Retinal pigment epithelial cell (primary cell): ENCODE measurements at regions not wholly inside any gene's neighbourhood (a gene's known extent, or its start where the extent isn't known, plus 50 kb on each side); places are given as distances from the start of the nearest gene placed in this dataset.

Source experiments
- DNase-seq: peaks from one replicate; pipeline ENCODE4 v3.0.0-alpha.2; 2010; ENCODE audit warnings: low read depth
- H3K4me3 ChIP-seq: 2 replicates; pipeline ENCODE4 v1.5.1; 2011; ENCODE audit warnings: mild to moderate bottlenecking, low read length, control low read depth, moderate library complexity
- TF ChIP-seq, protein P1 (sequence below): conservative IDR thresholded peaks from 2 replicates; pipeline ENCODE4 v1.5.1; 2011; ENCODE audit warnings: low read depth, low read length, control low read depth, inconsistent platforms

DNA sequence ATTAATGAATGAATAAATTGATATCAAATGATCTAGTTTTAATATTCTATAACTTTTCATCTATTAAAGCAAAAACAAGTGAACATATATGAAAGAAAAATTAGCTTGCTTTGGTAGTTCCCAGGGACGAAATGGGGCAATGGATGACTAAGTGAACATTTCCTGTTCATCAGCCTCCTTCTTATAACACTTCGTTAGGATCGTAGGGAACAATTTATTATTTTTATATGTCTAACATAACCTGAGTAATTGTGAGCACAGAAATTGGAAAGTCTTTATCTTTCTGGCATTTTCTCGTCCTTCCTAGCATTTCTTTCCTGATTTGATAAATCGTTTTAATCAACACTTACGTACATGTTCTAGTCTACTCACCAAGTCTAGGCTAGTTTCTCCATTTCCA, 59.1 kb upstream of the PPP1R3C start:
- H3K4me3 ChIP-seq = no peak overlapping the region
- TF ChIP-seq, protein P1, sequence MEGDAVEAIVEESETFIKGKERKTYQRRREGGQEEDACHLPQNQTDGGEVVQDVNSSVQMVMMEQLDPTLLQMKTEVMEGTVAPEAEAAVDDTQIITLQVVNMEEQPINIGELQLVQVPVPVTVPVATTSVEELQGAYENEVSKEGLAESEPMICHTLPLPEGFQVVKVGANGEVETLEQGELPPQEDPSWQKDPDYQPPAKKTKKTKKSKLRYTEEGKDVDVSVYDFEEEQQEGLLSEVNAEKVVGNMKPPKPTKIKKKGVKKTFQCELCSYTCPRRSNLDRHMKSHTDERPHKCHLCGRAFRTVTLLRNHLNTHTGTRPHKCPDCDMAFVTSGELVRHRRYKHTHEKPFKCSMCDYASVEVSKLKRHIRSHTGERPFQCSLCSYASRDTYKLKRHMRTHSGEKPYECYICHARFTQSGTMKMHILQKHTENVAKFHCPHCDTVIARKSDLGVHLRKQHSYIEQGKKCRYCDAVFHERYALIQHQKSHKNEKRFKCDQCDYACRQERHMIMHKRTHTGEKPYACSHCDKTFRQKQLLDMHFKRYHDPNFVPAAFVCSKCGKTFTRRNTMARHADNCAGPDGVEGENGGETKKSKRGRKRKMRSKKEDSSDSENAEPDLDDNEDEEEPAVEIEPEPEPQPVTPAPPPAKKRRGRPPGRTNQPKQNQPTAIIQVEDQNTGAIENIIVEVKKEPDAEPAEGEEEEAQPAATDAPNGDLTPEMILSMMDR = no peak
- no peak for DNase-seq

DNA sequence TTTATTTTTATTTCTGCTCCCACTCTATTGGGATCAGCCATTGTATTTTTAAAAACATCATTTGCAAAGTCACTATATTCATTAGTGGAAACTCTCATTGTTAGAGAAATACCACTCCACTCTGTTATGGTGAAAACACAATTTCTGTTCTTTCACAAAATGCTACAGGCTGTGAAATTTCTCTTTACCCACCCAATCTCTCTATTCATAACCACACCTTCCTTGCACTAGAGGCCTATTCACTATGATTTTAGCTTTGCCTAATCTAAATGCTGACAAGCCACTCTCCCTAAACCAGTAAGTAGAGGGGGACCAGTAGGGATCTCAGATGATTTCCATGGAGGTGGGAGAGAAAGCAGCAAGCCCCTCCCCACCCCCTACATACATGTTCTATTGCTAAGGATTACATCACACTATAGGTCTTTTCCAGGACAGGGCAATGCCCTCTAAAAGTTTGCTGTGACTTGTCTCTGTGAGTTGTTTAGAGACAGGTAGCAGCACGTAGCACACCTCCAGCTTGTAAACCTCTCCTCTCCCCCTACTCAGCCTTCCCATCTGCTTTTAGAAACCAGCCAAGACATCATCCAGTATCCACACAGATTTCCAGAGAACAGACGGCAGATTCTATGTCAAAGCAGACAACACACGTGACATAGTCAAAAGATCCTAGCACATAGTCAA, 58.3 kb upstream of the PPP1R3C start:
- no peak overlapping the region for H3K4me3 ChIP-seq
- DNase-seq = no peak
- TF ChIP-seq, protein P1 = no peak

DNA sequence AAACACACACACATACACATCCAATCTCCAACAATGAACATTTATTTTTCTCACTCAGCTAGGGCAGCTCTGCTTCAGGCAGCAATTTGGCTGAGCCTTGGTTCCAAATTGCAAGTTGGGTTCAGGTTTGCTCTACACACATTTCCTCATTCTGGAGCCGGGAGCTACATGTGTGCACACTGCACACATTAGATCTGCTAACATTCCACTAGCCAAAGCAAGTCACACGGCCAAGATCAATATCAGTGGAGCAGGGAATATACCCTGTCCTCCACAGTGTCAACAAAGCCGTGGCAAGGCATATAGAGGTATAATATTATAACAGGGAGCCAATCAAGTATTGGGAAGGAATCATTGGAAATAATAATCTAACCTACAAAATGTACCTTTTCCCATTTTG, 57.5 kb upstream of the PPP1R3C start:
- TF ChIP-seq, protein P1 = no peak
- no peak overlapping the region for H3K4me3 ChIP-seq
- DNase-seq = no peak

- TF ChIP-seq, protein P1 = no peak
- no peak overlapping the region for H3K4me3 ChIP-seq
- DNase-seq = no peak
These were observed 56.9 kb upstream of the PPP1R3C start for GRCh38 chr10:91689731-91690168.

- TF ChIP-seq, protein P1 = no peak
- no peak for DNase-seq
- no peak overlapping the region for H3K4me3 ChIP-seq
These were observed 52.0 kb upstream of the PPP1R3C start for GRCh38 chr10:91684841-91685240.

GRCh38 chr10:91683975-91684374, 51.1 kb upstream of the PPP1R3C start:
- H3K4me3 ChIP-seq = no peak overlapping the region
- DNase-seq = no peak
- TF ChIP-seq, protein P1 = no peak

DNA sequence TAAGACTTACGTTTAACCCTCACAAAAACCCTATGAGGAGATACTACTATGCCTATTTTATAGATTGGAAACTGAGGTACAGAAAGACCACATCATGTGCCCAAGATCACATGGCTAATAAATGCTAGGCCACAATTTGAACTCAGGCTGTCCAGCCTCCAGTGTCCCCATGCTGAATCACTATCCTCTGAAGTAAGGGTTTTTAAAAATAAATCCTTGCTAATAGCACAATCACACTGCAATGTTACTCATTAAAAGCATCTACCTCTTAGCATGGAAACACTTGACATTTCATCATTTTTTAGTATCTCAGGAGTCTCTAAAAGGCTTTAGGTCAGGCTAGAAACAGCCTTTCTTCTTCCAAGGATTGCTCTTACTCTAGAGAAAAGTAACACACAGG, 50.0 kb upstream of the PPP1R3C start:
- H3K4me3 ChIP-seq = no peak overlapping the region
- TF ChIP-seq, protein P1 = no peak
- no peak for DNase-seq
